H9 (cell line): ENCODE measurements at regions not wholly inside any gene's neighbourhood (a gene's known extent, or its start where the extent isn't known, plus 50 kb on each side); places are given as distances from the start of the nearest gene placed in this dataset.

ENCODE experiments used
- DNase-seq: peaks from one replicate; pipeline ENCODE4 v3.0.0-alpha.2; 2017
- H2AFZ ChIP-seq: one replicate; pipeline ENCODE4 v1.6.1; 2013; ENCODE audit warnings: mild to moderate bottlenecking, low read length, control low read depth, moderate library complexity
- H2AK5ac ChIP-seq: 2 replicates; pipeline ENCODE4 v1.6.1; 2013; ENCODE audit warnings: low read length, control low read depth, mixed read lengths; ENCODE audit not compliant: insufficient read length
- H2BK120ac ChIP-seq: one replicate; pipeline ENCODE4 v1.6.1; 2013; ENCODE audit warnings: low read depth, mild to moderate bottlenecking, low read length, control low read depth, inconsistent platforms; ENCODE audit not compliant: poor library complexity, severe bottlenecking
- H2BK12ac ChIP-seq: 2 replicates; pipeline ENCODE4 v1.6.1; 2013; ENCODE audit warnings: low read length, control low read depth, mixed read lengths, low read depth; ENCODE audit not compliant: insufficient read length
- H2BK15ac ChIP-seq: 2 replicates; pipeline ENCODE4 v1.6.1; 2013; ENCODE audit warnings: low read depth, low read length, control low read depth
- H2BK20ac ChIP-seq: one replicate; pipeline ENCODE4 v1.6.1; 2013; ENCODE audit warnings: low read depth, mild to moderate bottlenecking, low read length, control low read depth, inconsistent platforms; ENCODE audit not compliant: poor library complexity, severe bottlenecking
- H2BK5ac ChIP-seq: 2 replicates; pipeline ENCODE4 v1.6.1; 2013; ENCODE audit warnings: low read length, control low read depth, mixed read lengths; ENCODE audit not compliant: insufficient read length
- H3K14ac ChIP-seq: 2 replicates; pipeline ENCODE4 v1.6.1; 2013; ENCODE audit warnings: low read length, control low read depth; ENCODE audit not compliant: insufficient read depth
- H3K18ac ChIP-seq: 2 replicates; pipeline ENCODE4 v1.6.1; 2013; ENCODE audit warnings: low read depth, mild to moderate bottlenecking, mixed read lengths, low read length, control low read depth; ENCODE audit not compliant: insufficient read length
- H3K23ac ChIP-seq: 2 replicates; pipeline ENCODE4 v1.6.1; 2013; ENCODE audit warnings: low read length, control low read depth, mixed read lengths, low read depth; ENCODE audit not compliant: insufficient read length
- H3K23me2 ChIP-seq: 2 replicates; pipeline ENCODE4 v1.6.1; 2013; ENCODE audit warnings: low read depth, mild to moderate bottlenecking, mixed read lengths, low read length, control low read depth; ENCODE audit not compliant: insufficient read length, poor library complexity, severe bottlenecking
- H3K27ac ChIP-seq: 2 replicates; pipeline ENCODE4 v1.5.1; 2013; ENCODE audit warnings: low read length, control low read depth, mixed read lengths, low read depth; ENCODE audit not compliant: insufficient read length
- H3K27me3 ChIP-seq: 2 replicates; pipeline ENCODE4 v1.6.1; 2013; ENCODE audit warnings: low read length, control low read depth, inconsistent platforms; ENCODE audit not compliant: insufficient read depth
- H3K4ac ChIP-seq: 2 replicates; pipeline ENCODE4 v1.6.1; 2013; ENCODE audit warnings: low read depth, mild to moderate bottlenecking, control low read depth, inconsistent platforms, low read length, moderate library complexity
- H3K4me1 ChIP-seq: 2 replicates; pipeline ENCODE4 v1.6.1; 2013; ENCODE audit warnings: low read length, control low read depth, inconsistent platforms; ENCODE audit not compliant: insufficient read depth
- H3K4me2 ChIP-seq: 2 replicates; pipeline ENCODE4 v1.6.1; 2013; ENCODE audit warnings: low read length, control low read depth, mixed read lengths; ENCODE audit not compliant: insufficient read length, insufficient read depth
- H3K56ac ChIP-seq: 2 replicates; pipeline ENCODE4 v1.6.1; 2013; ENCODE audit warnings: low read depth, mild to moderate bottlenecking, mixed read lengths, low read length, control low read depth; ENCODE audit not compliant: insufficient read length
- H3K79me1 ChIP-seq: 2 replicates; pipeline ENCODE4 v1.6.1; 2013; ENCODE audit warnings: low read depth, mild to moderate bottlenecking, moderate library complexity, low read length, control low read depth, inconsistent platforms; ENCODE audit not compliant: insufficient read depth, poor library complexity, severe bottlenecking
- H3K79me2 ChIP-seq: 2 replicates; pipeline ENCODE4 v1.6.1; 2013; ENCODE audit warnings: low read length, control low read depth, inconsistent platforms; ENCODE audit not compliant: insufficient read depth
- H3K9ac ChIP-seq: 2 replicates; pipeline ENCODE4 v1.6.1; 2013; ENCODE audit warnings: low read length, control low read depth, mixed read lengths; ENCODE audit not compliant: insufficient read length; ENCODE audit errors: extremely low read depth
- H3K9me3 ChIP-seq: one replicate; pipeline ENCODE4 v1.6.1; 2013; ENCODE audit warnings: low read depth, low read length, inconsistent platforms; ENCODE audit not compliant: control insufficient read depth
- H3T11ph ChIP-seq: one replicate; pipeline ENCODE4 v1.6.1; 2013; ENCODE audit warnings: mild to moderate bottlenecking, low read length, control low read depth, inconsistent platforms
- H4K20me1 ChIP-seq: one replicate; pipeline ENCODE4 v1.6.1; 2013; ENCODE audit not compliant: control insufficient read depth, insufficient read length, insufficient read depth
- H4K5ac ChIP-seq: 2 replicates; pipeline ENCODE4 v1.6.1; 2013; ENCODE audit warnings: low read depth, mild to moderate bottlenecking, mixed read lengths, low read length, control low read depth; ENCODE audit not compliant: insufficient read length
- H4K8ac ChIP-seq: replicated peaks from 2 replicates; pipeline ENCODE4 v1.6.1; 2013; ENCODE audit warnings: low read length, control low read depth, mixed read lengths, low read depth; ENCODE audit not compliant: insufficient read length
- H4K91ac ChIP-seq: 2 replicates; pipeline ENCODE4 v1.6.1; 2013; ENCODE audit warnings: low read depth, mild to moderate bottlenecking, moderate library complexity, mixed read lengths, low read length, control low read depth; ENCODE audit not compliant: insufficient read length
- H3K27ac Mint-ChIP-seq, 3 experiments: 2 replicates in 2 of 3; 3 replicates in 1 of 3; pipeline ENCODE4 v1.8.0; 2020 to 2021; ENCODE audit warnings: mixed read lengths in 3 of 3, mild to moderate bottlenecking in 1 of 3, moderate library complexity in 1 of 3
- H3K27me3 Mint-ChIP-seq: 2 replicates; pipeline ENCODE4 v1.8.0; 2021; ENCODE audit warnings: low read depth, mild to moderate bottlenecking, moderate library complexity, mixed read lengths
- H3K36me3 Mint-ChIP-seq, 3 experiments: 2 replicates in 2 of 3; 3 replicates in 1 of 3; pipeline ENCODE4 v1.8.0; 2020 to 2021; ENCODE audit warnings: low read depth in 3 of 3, mixed read lengths in 3 of 3; ENCODE audit not compliant: insufficient read depth in 1 of 3
- H3K4me1 Mint-ChIP-seq, 2 experiments: 2 replicates each; pipeline ENCODE4 v1.8.0; 2020; ENCODE audit warnings: mixed read lengths in 2 of 2
- H3K4me3 Mint-ChIP-seq, 2 experiments: 2 replicates in 1 of 2; 3 replicates in 1 of 2; pipeline ENCODE4 v1.8.0; 2020 to 2021; ENCODE audit warnings: mild to moderate bottlenecking in 2 of 2, mixed read lengths in 2 of 2, moderate library complexity in 1 of 2
- H3K9me3 Mint-ChIP-seq, 2 experiments: 2 replicates in 1 of 2; 3 replicates in 1 of 2; pipeline ENCODE4 v1.8.0; 2020; ENCODE audit warnings: mild to moderate bottlenecking in 2 of 2, mixed read lengths in 2 of 2, moderate library complexity in 1 of 2
- CTCF ChIP-seq: fragments of 200-600 bp; sonication (generic); conservative IDR thresholded peaks from 3 replicates; pipeline ENCODE4 v1.8.0; 2021; ENCODE audit warnings: antibody characterized with exemption, mild to moderate bottlenecking
- WGBS: extraction: QIAGEN DNeasy Blood & Tissue Kit; methylation state at CpG from one replicate; pipeline ENCODE4 v1.1.7; 2013; ENCODE audit warnings: missing lambda C conversion rate, low lambda C conversion rate, mixed read lengths; ENCODE audit not compliant: insufficient read length; ENCODE audit errors: extremely low coverage; 5-methylcytosine and 5-hydroxymethylcytosine counted together

GRCh38 chr5:97851036-97851435 lies 668.0 kb upstream of the RIOK2 start:
- Histone ChIP-seq H3K27me3 (no peaks in the 10 kb centered on the region; the same call in 1 of the 2 replicates), H3K23ac (no peak overlapping the region), H3K4me2 (no peak overlapping the region), H2BK20ac (no peak overlapping the region), H2BK15ac (no peak overlapping the region), H3K18ac (no peak overlapping the region), H4K8ac (no peak overlapping the region), H2BK5ac (no peak overlapping the region), H3K9me3 (no peaks in the 10 kb centered on the region), H4K20me1 (no peaks in the 10 kb centered on the region), H3K14ac (no peak overlapping the region), H3K23me2 (no peaks in the 10 kb centered on the region), H2AK5ac (no peak overlapping the region), H3T11ph (no peak overlapping the region), H3K56ac (no peak overlapping the region), H3K4me1 (no peaks in the 10 kb centered on the region), H2BK12ac (no peak overlapping the region), H3K4ac (no peak overlapping the region), H3K27ac (no peak overlapping the region), H4K91ac (no peak overlapping the region), H3K79me2 (no peaks in the 10 kb centered on the region), H3K79me1 (no peaks in the 10 kb centered on the region), H3K9ac (no peak overlapping the region), H2AFZ (no peak overlapping the region), H2BK120ac (no peak overlapping the region), H4K5ac (no peak overlapping the region)
- no peak for TF ChIP-seq CTCF
- Mint-ChIP-seq H3K27ac (no peak overlapping the region), H3K4me1 (no peaks in the 10 kb centered on the region), H3K36me3 (no peaks in the 10 kb centered on the region), H3K9me3 (no peaks in the 10 kb centered on the region), H3K27me3 (no peaks in the 10 kb centered on the region), H3K4me3 (no peak overlapping the region)
- WGBS, result no CpG with 5 or more reads among the region's 1 CpG
- no peak for DNase-seq
